HG03439 (cell line): ENCODE measurements at regions not wholly inside any gene's neighbourhood (a gene's known extent, or its start where the extent isn't known, plus 50 kb on each side); places are given as distances from the start of the nearest gene placed in this dataset.
"Not testable (repeated sequence)": the region's sequence is repeated elsewhere in the genome, so short reads cannot be mapped to it uniquely, and the experiment has no call there.

Source experiments
- ATAC-seq: cut with Tn5 transposase; IDR thresholded peaks from one replicate; pipeline ENCODE4 v1.9.1; 2021; ENCODE audit warnings: mild to moderate bottlenecking, moderate library complexity; ENCODE audit not compliant: unreplicated experiment

GRCh38 chrX:84856791-84857190 lies 146.9 kb upstream of the APOOL start:
- ATAC-seq: not testable (repeated sequence)

DNA sequence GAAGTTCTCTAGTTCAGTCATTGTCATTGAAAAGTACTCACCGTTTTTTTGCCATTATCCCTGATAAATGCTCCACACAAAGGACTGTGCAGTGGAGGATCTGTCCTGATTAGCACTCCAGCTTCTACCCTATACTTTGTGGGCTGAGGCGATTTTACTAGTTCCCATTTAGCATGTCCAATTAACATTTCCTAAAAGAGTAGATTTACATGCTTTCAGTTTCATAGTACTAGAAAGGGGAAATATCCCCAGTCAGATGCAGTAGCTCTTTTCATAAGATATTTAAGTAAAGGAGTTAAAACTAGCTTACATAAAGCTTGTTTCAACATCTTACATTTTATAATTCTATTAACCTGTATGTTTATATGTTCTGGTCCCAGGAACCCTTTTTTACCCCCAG lies 144.9 kb upstream of the APOOL start:
- not testable (repeated sequence) for ATAC-seq

DNA sequence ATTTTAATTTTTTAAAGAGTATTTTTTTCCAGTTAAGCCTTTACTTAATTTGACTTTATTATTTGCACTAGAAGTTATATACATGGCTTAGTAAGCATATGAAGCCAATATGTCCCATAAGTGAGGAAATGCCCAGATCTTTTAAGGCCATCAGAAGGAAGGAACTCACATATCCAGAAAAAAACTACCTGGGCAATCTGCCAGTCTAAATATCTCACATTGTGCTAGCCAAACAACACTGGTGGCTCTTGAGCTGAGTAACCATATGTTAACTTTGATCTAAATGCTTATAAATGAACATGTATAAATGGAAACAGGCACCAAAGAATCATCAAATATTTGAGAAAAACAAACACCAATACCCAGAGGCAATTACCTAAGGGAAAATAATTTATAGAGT lies 138.6 kb upstream of the APOOL start:
- ATAC-seq: no peak

DNA sequence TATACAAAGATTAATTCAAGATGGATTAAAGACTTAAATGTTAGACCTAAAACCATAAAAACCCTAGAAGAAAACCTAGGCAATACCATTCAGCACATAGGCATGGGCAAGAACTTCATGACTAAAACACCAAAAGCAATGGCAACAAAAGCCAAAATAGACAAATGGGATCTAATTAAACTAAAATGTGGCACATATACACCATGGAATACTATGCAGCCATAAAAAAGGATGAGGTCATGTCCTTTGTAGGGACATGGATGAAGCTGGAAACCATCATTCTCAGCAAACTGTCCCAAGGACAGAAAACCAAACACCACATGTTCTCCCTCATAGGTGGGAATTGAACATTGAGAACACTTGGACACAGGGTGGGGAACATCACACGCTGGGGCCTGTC lies 133.4 kb upstream of the APOOL start:
- not testable (repeated sequence) for ATAC-seq

DNA sequence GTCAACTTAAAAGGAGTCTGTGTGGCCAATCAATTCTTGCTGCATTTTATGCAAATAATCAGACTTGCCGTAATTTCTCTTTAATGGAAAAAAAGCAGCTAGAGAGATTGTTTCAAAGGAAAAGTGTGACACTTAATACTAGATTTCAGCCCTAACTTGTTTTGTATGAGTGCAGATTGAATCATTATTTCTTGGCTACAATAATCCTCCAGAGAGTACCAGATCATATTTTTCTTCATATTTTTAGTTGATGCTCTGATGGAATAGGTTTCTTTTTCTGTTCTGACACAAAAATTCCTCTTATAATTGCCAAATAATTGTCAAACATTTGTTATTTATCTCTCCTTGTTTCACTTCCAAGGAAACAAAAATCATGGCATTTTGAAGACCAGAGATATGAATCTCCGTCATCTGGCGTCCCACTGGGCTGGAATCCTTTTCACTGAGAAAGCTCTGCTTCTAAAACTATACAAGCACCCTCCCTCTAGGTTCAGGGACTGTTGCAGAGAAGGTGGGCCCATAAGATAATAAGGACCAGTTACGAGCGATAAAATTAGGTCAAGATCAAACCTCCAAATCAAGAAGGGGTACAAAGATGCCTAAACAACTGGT lies 131.4 kb upstream of the APOOL start:
- not testable (repeated sequence) for ATAC-seq

DNA sequence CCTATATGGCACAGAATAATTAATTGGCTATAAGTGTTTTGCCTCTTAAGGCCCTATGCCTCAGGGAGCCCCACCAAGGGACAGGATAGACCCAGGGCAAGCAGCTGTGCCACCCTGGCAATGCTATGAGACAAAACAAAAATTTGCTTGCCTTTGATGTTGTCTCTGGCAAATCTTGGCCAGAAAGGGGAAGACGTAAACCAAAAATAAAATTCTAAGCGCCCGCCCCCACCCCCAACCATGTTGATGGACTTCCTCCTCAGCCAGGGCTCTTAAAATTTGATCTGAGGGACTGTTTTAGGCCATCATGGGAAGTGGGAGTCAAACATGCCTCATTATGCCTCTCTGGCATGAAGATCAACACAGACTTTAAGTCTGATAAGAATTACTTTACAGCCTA lies 130.5 kb upstream of the APOOL start:
- ATAC-seq: no peak

- no peak for ATAC-seq
Observed at GRCh38 chrX:84876876-84877275, 126.8 kb upstream of the APOOL start.

DNA sequence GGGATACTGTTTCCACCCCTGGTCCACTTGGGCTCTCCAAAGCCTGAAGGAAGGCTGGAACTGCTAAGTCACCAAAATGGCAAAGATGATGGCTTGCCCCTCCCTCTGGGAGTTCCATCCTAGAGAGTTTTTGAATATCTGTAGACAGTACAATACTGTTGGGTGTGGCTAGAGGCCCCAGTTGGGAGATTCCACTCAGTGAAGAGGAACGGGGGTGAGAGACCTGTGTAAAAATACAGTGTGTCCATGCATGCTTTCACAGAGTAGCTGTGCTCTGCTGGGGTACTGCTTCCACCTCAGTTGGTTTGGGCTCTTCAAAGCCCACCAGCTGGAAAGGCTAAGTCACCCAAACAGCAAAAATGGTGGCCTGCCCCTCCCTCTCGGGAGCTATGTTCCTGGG lies 109.8 kb upstream of the APOOL start:
- no peak for ATAC-seq

GRCh38 chrX:84907324-84907968 lies 96.2 kb upstream of the APOOL start:
- ATAC-seq: no peak

GRCh38 chrX:84909151-84909550 lies 94.5 kb upstream of the APOOL start:
- ATAC-seq: no peak

- no peak for ATAC-seq
Observed at GRCh38 chrX:84924624-84925023, 79.1 kb upstream of the APOOL start.

GRCh38 chrX:84932814-84933213 lies 70.9 kb upstream of the APOOL start:
- ATAC-seq: no peak

GRCh38 chrX:84933956-84934556 lies 69.6 kb upstream of the APOOL start:
- no peak for ATAC-seq
